Trophoblast cell (in vitro differentiated cells and primary cell): ENCODE measurements at regions not wholly inside any gene's neighbourhood (a gene's known extent, or its start where the extent isn't known, plus 50 kb on each side); places are given as distances from the start of the nearest gene placed in this dataset.

Source experiments
- DNase-seq, 2 donors: peaks; one replicate each; pipeline ENCODE4 v3.0.0-alpha.2; 2016
- H2AFZ ChIP-seq: 2 replicates; pipeline ENCODE4 v1.6.1; 2013; ENCODE audit warnings: low read length, moderate library complexity, mild to moderate bottlenecking; ENCODE audit not compliant: insufficient read depth, poor library complexity
- H2AK5ac ChIP-seq: 2 replicates; pipeline ENCODE4 v1.6.1; 2013; ENCODE audit warnings: mild to moderate bottlenecking, low read length
- H2BK120ac ChIP-seq: 2 replicates; pipeline ENCODE4 v1.6.1; 2013; ENCODE audit warnings: low read length, mild to moderate bottlenecking, moderate library complexity; ENCODE audit not compliant: insufficient read depth, poor library complexity
- H2BK12ac ChIP-seq: 2 replicates; pipeline ENCODE4 v1.6.1; 2013; ENCODE audit warnings: mild to moderate bottlenecking, low read length, moderate library complexity
- H2BK5ac ChIP-seq: 2 replicates; pipeline ENCODE4 v1.6.1; 2013; ENCODE audit warnings: low read length, low read depth, moderate library complexity, mild to moderate bottlenecking; ENCODE audit not compliant: poor library complexity
- H3K14ac ChIP-seq: 2 replicates; pipeline ENCODE4 v1.6.1; 2013; ENCODE audit warnings: mild to moderate bottlenecking, low read length
- H3K18ac ChIP-seq: 2 replicates; pipeline ENCODE4 v1.6.1; 2013; ENCODE audit warnings: mild to moderate bottlenecking, low read length
- H3K23ac ChIP-seq: 2 replicates; pipeline ENCODE4 v1.6.1; 2013; ENCODE audit warnings: low read length
- H3K27ac ChIP-seq: 2 replicates; pipeline ENCODE4 v1.5.1; 2013; ENCODE audit warnings: low read depth, mild to moderate bottlenecking, inconsistent platforms, low read length, moderate library complexity
- H3K27me3 ChIP-seq: 2 replicates; pipeline ENCODE4 v1.6.1; 2013; ENCODE audit warnings: inconsistent platforms, mild to moderate bottlenecking, low read length, moderate library complexity; ENCODE audit not compliant: insufficient read depth
- H3K36me3 ChIP-seq, 2 experiments: 1 replicate in 1 of 2; 2 replicates in 1 of 2; pipeline ENCODE4 v1.6.1; 2013; ENCODE audit warnings: low read length in 2 of 2, mild to moderate bottlenecking in 2 of 2, moderate library complexity in 1 of 2; ENCODE audit not compliant: insufficient read depth in 2 of 2, control insufficient read depth in 1 of 2
- H3K4ac ChIP-seq: 2 replicates; pipeline ENCODE4 v1.6.1; 2013; ENCODE audit warnings: low read depth, mild to moderate bottlenecking, low read length, moderate library complexity
- H3K4me1 ChIP-seq, 2 experiments: 1 replicate in 1 of 2; 2 replicates in 1 of 2; pipeline ENCODE4 v1.6.1; 2013; ENCODE audit warnings: low read length in 2 of 2, mild to moderate bottlenecking in 2 of 2, moderate library complexity in 1 of 2; ENCODE audit not compliant: insufficient read depth in 2 of 2, control insufficient read depth in 1 of 2
- H3K4me2 ChIP-seq: 2 replicates; pipeline ENCODE4 v1.6.1; 2013; ENCODE audit warnings: inconsistent platforms, mild to moderate bottlenecking, low read length, moderate library complexity
- H3K4me3 ChIP-seq: 2 replicates; pipeline ENCODE4 v1.5.1; 2013; ENCODE audit warnings: mild to moderate bottlenecking, low read depth, low read length, inconsistent platforms
- H3K79me1 ChIP-seq: one replicate; pipeline ENCODE4 v1.6.1; 2013; ENCODE audit warnings: low read length
- H3K79me2 ChIP-seq: 2 replicates; pipeline ENCODE4 v1.6.1; 2013; ENCODE audit warnings: low read length, mild to moderate bottlenecking; ENCODE audit not compliant: control insufficient read depth, insufficient read depth, poor library complexity
- H3K9ac ChIP-seq: 2 replicates; pipeline ENCODE4 v1.6.1; 2013; ENCODE audit warnings: mild to moderate bottlenecking, low read length
- H3K9me3 ChIP-seq: 2 replicates; pipeline ENCODE4 v1.6.1; 2013; ENCODE audit warnings: low read depth, mild to moderate bottlenecking, control low read depth, inconsistent platforms, low read length; ENCODE audit not compliant: insufficient read depth
- H4K12ac ChIP-seq: 2 replicates; pipeline ENCODE4 v1.6.1; 2013; ENCODE audit warnings: low read depth, mild to moderate bottlenecking, low read length, moderate library complexity
- H4K8ac ChIP-seq: 2 replicates; pipeline ENCODE4 v1.6.1; 2013; ENCODE audit warnings: low read depth, mild to moderate bottlenecking, low read length, moderate library complexity
- H4K91ac ChIP-seq: one replicate; pipeline ENCODE4 v1.6.1; 2013; ENCODE audit warnings: low read depth, mild to moderate bottlenecking, low read length, moderate library complexity
- WGBS: extraction: QIAGEN DNeasy Blood & Tissue Kit; methylation state at CpG from one replicate; pipeline ENCODE4 v1.1.7; 2013; ENCODE audit warnings: missing lambda C conversion rate; ENCODE audit not compliant: insufficient read length, insufficient coverage; ENCODE audit errors: extremely low coverage; 5-methylcytosine and 5-hydroxymethylcytosine counted together

DNA sequence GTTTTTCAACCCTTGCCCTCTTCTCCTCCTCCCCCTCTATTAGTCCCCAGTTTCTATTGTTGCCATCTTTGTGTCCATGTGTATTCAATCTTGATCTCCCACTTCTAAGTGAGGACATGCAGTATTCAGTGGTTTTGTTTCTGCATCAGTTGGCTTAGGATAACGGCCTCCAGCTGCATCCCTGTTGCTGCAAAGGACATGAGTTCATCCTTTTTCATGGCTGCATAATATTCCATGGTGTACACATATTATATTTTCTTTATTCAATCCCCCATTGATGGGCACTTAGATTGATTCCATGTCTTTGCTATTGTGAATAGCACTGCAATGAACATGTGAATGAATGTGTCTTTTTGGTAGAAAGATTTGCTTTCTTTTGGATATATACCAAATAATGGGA lies 190.4 kb upstream of the LYZL1 start:
- Histone ChIP-seq H3K18ac (no peak overlapping the region), H4K12ac (no peak overlapping the region), H3K27me3 (no peaks in the 10 kb centered on the region), H3K14ac (no peak overlapping the region), H3K36me3 (no peaks in the 10 kb centered on the region), H3K4me3 (no peak overlapping the region), H3K9me3 (peaks cover 2% of the 10 kb centered on the region), H2BK120ac (no peak overlapping the region), H4K8ac (no peak overlapping the region), H3K79me2 (peaks cover 14% of the 10 kb centered on the region), H2BK12ac (no peak overlapping the region), H3K79me1 (peaks cover 45% of the 10 kb centered on the region), H2BK5ac (no peak overlapping the region), H2AFZ (no peak overlapping the region), H3K4ac (no peak overlapping the region), H2AK5ac (no peak overlapping the region), H3K23ac (no peak overlapping the region), H3K4me1 (peaks cover 15 to 28% of the 10 kb centered on the region in 2 experiments), H3K4me2 (no peak overlapping the region), H3K9ac (no peak overlapping the region), H3K27ac (peak overlapping the region; percentile 91), H4K91ac (peak overlapping the region; percentile 43)
- no peak for DNase-seq
- no CpG with 5 or more reads among the region's 1 CpG for WGBS

DNA sequence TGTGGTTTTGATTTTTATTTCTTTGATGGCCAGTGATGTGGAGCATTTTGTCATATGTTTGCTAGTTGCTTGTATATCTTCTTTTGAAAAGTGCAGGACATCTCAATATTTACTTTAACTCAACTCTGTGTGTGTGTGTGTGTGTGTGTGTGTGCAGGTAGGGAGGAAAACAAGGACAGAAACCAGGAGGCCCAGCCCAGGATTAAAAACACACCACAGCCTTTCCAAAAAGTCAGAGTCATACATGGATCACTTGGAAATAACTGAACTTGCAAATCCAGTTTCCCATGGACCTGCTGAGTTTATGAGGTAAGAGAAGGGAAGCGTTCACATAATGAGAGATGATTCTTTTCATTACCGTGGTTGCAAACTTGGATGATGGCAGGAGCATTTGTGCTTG lies 189.9 kb upstream of the LYZL1 start:
- Histone ChIP-seq H4K12ac (no peak overlapping the region), H2BK120ac (peak overlapping the region; percentile 90), H3K18ac (peak overlapping the region; percentile 62), H3K79me1 (peaks cover 51% of the 10 kb centered on the region), H2BK12ac (peak overlapping the region; percentile 89), H3K23ac (no peak overlapping the region), H3K36me3 (no peaks in the 10 kb centered on the region), H3K4me3 (no peak overlapping the region), H4K8ac (peak overlapping the region; percentile 71), H3K4ac (no peak overlapping the region), H2BK5ac (peak overlapping the region; percentile 87), H3K9me3 (peaks cover 2% of the 10 kb centered on the region), H2AK5ac (peak overlapping the region; percentile 26), H3K27ac (peak overlapping the region; percentile 91), H4K91ac (peak overlapping the region; percentile 85), H3K4me1 (peaks cover 15 to 28% of the 10 kb centered on the region in 2 experiments), H3K27me3 (no peaks in the 10 kb centered on the region), H3K79me2 (peaks cover 16% of the 10 kb centered on the region), H2AFZ (no peak overlapping the region), H3K14ac (peak overlapping the region; percentile 53), H3K9ac (no peak overlapping the region), H3K4me2 (no peak overlapping the region)
- WGBS = no CpG with 5 or more reads among the region's 2 CpGs
- DNase-seq = peak in 1 of 2 donors; percentile 54

DNA sequence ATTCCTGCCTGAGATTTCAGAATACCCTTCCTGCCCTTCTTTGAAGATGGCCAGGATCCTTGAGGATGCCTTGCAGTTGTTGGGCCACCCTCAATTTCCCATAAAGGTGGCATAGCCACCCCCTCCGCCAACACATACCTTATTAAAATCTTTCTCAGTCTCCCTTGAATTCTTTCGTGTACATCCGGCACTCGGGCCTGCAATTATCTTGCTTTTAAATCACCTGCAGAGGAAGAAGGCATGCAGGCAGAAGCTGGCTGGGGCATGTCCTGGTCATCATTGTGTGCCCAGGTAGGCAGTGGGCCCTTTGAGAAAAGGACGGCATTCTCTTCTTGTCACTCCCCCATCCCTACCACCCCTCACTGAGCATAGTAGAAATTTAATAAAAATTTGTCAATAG lies 189.5 kb upstream of the LYZL1 start:
- Histone ChIP-seq H2BK120ac (peak overlapping the region; percentile 90), H3K4me1 (peaks cover 15 to 28% of the 10 kb centered on the region in 2 experiments), H2AFZ (no peak overlapping the region), H3K4me2 (no peak overlapping the region), H3K23ac (no peak overlapping the region), H4K91ac (peak overlapping the region; percentile 85), H3K18ac (peak overlapping the region; percentile 62), H3K36me3 (peaks cover 0 to under 1% of the 10 kb centered on the region in 2 experiments), H3K4ac (peak overlapping the region; percentile 9), H4K12ac (no peak overlapping the region), H2BK12ac (peak overlapping the region; percentile 89), H3K4me3 (no peak overlapping the region), H3K27me3 (no peaks in the 10 kb centered on the region), H4K8ac (peak overlapping the region; percentile 71), H3K9ac (no peak overlapping the region), H3K79me1 (peaks cover 55% of the 10 kb centered on the region), H3K9me3 (peaks cover 2% of the 10 kb centered on the region), H2AK5ac (peak overlapping the region; percentile 26), H3K14ac (peak overlapping the region; percentile 53), H3K79me2 (peaks cover 16% of the 10 kb centered on the region), H3K27ac (peak overlapping the region; percentile 91), H2BK5ac (peak overlapping the region; percentile 87)
- peak; percentile 7 to 48 for DNase-seq
- no CpG with 5 or more reads among the region's 5 CpGs for WGBS

DNA sequence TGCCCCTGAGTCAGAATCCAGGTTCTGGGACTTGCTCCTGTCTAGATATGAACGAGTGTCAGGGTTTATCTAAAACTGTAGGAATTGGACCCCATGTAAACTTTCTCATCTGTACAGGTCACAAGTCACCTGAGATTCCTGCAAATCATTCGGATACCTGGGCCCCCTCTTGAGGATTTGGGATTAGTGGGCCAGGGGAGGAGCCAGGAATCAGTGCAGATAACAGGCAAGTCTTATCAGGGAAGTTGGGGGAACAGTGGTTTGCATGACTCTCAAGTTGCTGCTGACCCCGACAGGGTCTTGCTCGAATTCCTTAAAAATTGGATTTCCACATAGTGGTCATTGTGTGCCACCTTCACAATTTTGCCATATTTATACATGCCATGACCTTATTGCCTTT lies 188.4 kb upstream of the LYZL1 start:
- Histone ChIP-seq H3K9me3 (no peaks in the 10 kb centered on the region), H3K79me1 (peaks cover 62% of the 10 kb centered on the region), H4K8ac (peak overlapping the region; percentile 91), H2BK120ac (peak overlapping the region; percentile 100), H3K36me3 (peaks cover 0 to 2% of the 10 kb centered on the region in 2 experiments), H3K27me3 (no peaks in the 10 kb centered on the region), H2AK5ac (peak overlapping the region; percentile 100), H3K4ac (peak overlapping the region; percentile 95), H3K14ac (peak overlapping the region; percentile 98), H3K79me2 (peaks cover 16% of the 10 kb centered on the region), H3K4me1 (peaks cover 18 to 33% of the 10 kb centered on the region in 2 experiments), H2BK5ac (peak overlapping the region; percentile 99), H4K91ac (peak overlapping the region; percentile 99), H3K4me2 (no peak overlapping the region), H2AFZ (no peak overlapping the region), H2BK12ac (peak overlapping the region; percentile 100), H3K18ac (peak overlapping the region; percentile 99), H3K27ac (peak overlapping the region; percentile 91), H3K9ac (no peak overlapping the region), H3K23ac (no peak overlapping the region), H3K4me3 (no peak overlapping the region), H4K12ac (no peak overlapping the region)
- no CpG with 5 or more reads among the region's 4 CpGs for WGBS
- no peak for DNase-seq
